ENCODE measurements at regions not wholly inside any gene's neighbourhood (a gene's known extent, or its start where the extent isn't known, plus 50 kb on each side); places are given as distances from the start of the nearest gene placed in this dataset.
A peak's percentile ranks its signal among the peaks of the same experiment; 100 is the strongest.
"Not testable (repeated sequence)": the region's sequence is repeated elsewhere in the genome, so short reads cannot be mapped to it uniquely, and the experiment has no call there.

GRCh38 chr2:121132054-121132761, 152.8 kb downstream of the TFCP2L1 start:
- DNase-seq (ENCODE audit: low read depth): no peak

GRCh38 chr2:121132762-121133107, 152.3 kb downstream of the TFCP2L1 start:
- no peak for DNase-seq (ENCODE audit: low read depth)

- DNase-seq (ENCODE audit: low read depth): no peak
Measured at GRCh38 chr2:121133551-121134319, 151.3 kb downstream of the TFCP2L1 start.

GRCh38 chr2:121134728-121135127, 150.3 kb downstream of the TFCP2L1 start:
- DNase-seq (ENCODE audit: low read depth): no peak

GRCh38 chr2:121135168-121135853, 149.7 kb downstream of the TFCP2L1 start:
- no peak for DNase-seq (ENCODE audit: low read depth)

- DNase-seq (ENCODE audit: low read depth): no peak
Measured at GRCh38 chr2:121136323-121136722, 148.7 kb downstream of the TFCP2L1 start.

GRCh38 chr2:121137571-121137970, 147.4 kb downstream of the TFCP2L1 start:
- no peak for DNase-seq (ENCODE audit: low read depth)

- DNase-seq (ENCODE audit: low read depth): no peak
Measured at GRCh38 chr2:121140734-121141133, 144.3 kb downstream of the TFCP2L1 start.

- no peak for DNase-seq (ENCODE audit: low read depth)
Measured at GRCh38 chr2:121142452-121142851, 142.6 kb downstream of the TFCP2L1 start.

GRCh38 chr2:121144111-121144510, 140.9 kb downstream of the TFCP2L1 start:
- peak; percentile 28 for DNase-seq (ENCODE audit: low read depth)

- no peak for DNase-seq (ENCODE audit: low read depth)
Measured at GRCh38 chr2:121146630-121147029, 138.4 kb downstream of the TFCP2L1 start.

GRCh38 chr2:121147766-121148165, 137.2 kb downstream of the TFCP2L1 start:
- peak; percentile 95 for DNase-seq (ENCODE audit: low read depth)

GRCh38 chr2:121148481-121148880, 136.5 kb downstream of the TFCP2L1 start:
- no peak for DNase-seq (ENCODE audit: low read depth)

GRCh38 chr2:121149384-121149783, 135.6 kb downstream of the TFCP2L1 start:
- no peak for DNase-seq (ENCODE audit: low read depth)

- DNase-seq (ENCODE audit: low read depth): no peak
Measured at GRCh38 chr2:121150126-121150525, 134.9 kb downstream of the TFCP2L1 start.

- DNase-seq (ENCODE audit: low read depth): no peak
Measured at GRCh38 chr2:121150713-121151112, 134.3 kb downstream of the TFCP2L1 start.

- peak; percentile 29 for DNase-seq (ENCODE audit: low read depth)
Measured at GRCh38 chr2:121151311-121152109, 133.5 kb downstream of the TFCP2L1 start.

GRCh38 chr2:121152861-121153260, 132.1 kb downstream of the TFCP2L1 start:
- no peak for DNase-seq (ENCODE audit: low read depth)

GRCh38 chr2:121153516-121153915, 131.5 kb downstream of the TFCP2L1 start:
- no peak for DNase-seq (ENCODE audit: low read depth)

- DNase-seq (ENCODE audit: low read depth): no peak
Measured at GRCh38 chr2:121155502-121156056, 129.4 kb downstream of the TFCP2L1 start.

GRCh38 chr2:121157481-121157880, 127.5 kb downstream of the TFCP2L1 start:
- not testable (repeated sequence) for DNase-seq (ENCODE audit: low read depth)
